Liver (tissue), 3 donors: ENCODE measurements at regions not wholly inside any gene's neighbourhood (a gene's known extent, or its start where the extent isn't known, plus 50 kb on each side); places are given as distances from the start of the nearest gene placed in this dataset.

ENCODE experiments used
- ATF3 ChIP-seq: IDR thresholded peaks from 2 replicates; pipeline ENCODE4 v1.6.1; 2016; ENCODE audit warnings: antibody characterized with exemption
- GABPA ChIP-seq, 2 donors: IDR thresholded peaks in 1 of 2; conservative IDR thresholded peaks in 1 of 2; 2 replicates each; pipeline ENCODE4 v1.6.1; 2016; ENCODE audit warnings: antibody characterized with exemption in 2 of 2, mild to moderate bottlenecking in 1 of 2, moderate library complexity in 1 of 2
- NR2F2 ChIP-seq: IDR thresholded peaks from 2 replicates; pipeline ENCODE4 v1.6.1; 2016; ENCODE audit warnings: antibody characterized with exemption
- REST ChIP-seq: IDR thresholded peaks from 2 replicates; pipeline ENCODE4 v1.6.1; 2016; ENCODE audit warnings: antibody characterized with exemption, mild to moderate bottlenecking
- RXRA ChIP-seq, 2 donors: IDR thresholded peaks; 2 replicates each; pipeline ENCODE4 v1.6.1; 2017 to 2018; ENCODE audit warnings: antibody characterized with exemption in 2 of 2, mild to moderate bottlenecking in 1 of 2
- SP1 ChIP-seq: IDR thresholded peaks from 2 replicates; pipeline ENCODE4 v1.6.1; 2018; ENCODE audit warnings: antibody characterized with exemption, mild to moderate bottlenecking
- TAF1 ChIP-seq: conservative IDR thresholded peaks from 2 replicates; pipeline ENCODE4 v1.6.1; 2016; ENCODE audit warnings: antibody characterized with exemption, mild to moderate bottlenecking
- TF ChIP-seq, protein P1 (sequence below): fragments of 150-350 bp; IDR thresholded peaks from 2 replicates; pipeline ENCODE4 v1.5.1; 2017; ENCODE audit warnings: improper control_type of control experiment, low read depth, low read length; ENCODE audit not compliant: missing input control
- TF ChIP-seq, protein P2 (sequence below): IDR thresholded peaks from 2 replicates; pipeline ENCODE4 v1.6.1; 2016; ENCODE audit warnings: antibody characterized with exemption
- TF ChIP-seq, protein P3 (sequence below): IDR thresholded peaks from 2 replicates; pipeline ENCODE4 v1.6.1; 2016; ENCODE audit warnings: antibody characterized with exemption
- donor health status: healthy.
- donor health status: healthy.

DNA sequence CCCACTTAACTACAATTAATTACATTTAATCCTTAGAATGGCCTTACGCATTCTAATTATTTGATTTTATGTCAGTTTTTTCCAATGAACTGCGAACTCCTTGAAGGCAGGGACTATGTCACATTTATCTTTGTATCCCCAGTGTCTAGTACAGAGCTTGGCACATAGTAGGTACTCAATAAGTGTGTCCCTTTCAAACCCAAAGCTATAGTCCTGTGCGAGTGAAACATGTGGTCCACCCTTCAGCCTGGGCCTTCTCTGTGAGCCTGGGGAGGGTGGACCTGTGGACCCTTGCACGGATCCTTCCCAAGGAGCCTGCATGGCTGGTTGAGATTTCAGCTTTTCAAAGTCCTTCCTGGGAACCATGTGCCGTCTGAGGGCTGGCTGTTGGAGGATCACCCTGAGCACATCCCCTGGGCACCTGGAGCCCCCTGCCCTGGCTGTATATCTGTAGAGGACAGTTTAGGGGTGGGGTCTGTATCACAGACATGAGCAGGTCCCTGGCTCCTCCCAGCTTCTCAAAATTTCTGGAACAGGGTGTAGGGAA, 103.1 kb downstream of the IER5 start:
- TF ChIP-seq, protein P1, sequence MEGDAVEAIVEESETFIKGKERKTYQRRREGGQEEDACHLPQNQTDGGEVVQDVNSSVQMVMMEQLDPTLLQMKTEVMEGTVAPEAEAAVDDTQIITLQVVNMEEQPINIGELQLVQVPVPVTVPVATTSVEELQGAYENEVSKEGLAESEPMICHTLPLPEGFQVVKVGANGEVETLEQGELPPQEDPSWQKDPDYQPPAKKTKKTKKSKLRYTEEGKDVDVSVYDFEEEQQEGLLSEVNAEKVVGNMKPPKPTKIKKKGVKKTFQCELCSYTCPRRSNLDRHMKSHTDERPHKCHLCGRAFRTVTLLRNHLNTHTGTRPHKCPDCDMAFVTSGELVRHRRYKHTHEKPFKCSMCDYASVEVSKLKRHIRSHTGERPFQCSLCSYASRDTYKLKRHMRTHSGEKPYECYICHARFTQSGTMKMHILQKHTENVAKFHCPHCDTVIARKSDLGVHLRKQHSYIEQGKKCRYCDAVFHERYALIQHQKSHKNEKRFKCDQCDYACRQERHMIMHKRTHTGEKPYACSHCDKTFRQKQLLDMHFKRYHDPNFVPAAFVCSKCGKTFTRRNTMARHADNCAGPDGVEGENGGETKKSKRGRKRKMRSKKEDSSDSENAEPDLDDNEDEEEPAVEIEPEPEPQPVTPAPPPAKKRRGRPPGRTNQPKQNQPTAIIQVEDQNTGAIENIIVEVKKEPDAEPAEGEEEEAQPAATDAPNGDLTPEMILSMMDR = no peak
- TF ChIP-seq TAF1 = no peak
- TF ChIP-seq REST = no peak
- TF ChIP-seq GABPA (IDR thresholded peaks at IDR 0.05 in 1 of 2, conservative IDR thresholded peaks at IDR 0.05 in 1 of 2) = no peak
- TF ChIP-seq, protein P2, sequence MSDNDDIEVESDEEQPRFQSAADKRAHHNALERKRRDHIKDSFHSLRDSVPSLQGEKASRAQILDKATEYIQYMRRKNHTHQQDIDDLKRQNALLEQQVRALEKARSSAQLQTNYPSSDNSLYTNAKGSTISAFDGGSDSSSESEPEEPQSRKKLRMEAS = no peak
- TF ChIP-seq NR2F2 = no peak
- TF ChIP-seq, protein P3, sequence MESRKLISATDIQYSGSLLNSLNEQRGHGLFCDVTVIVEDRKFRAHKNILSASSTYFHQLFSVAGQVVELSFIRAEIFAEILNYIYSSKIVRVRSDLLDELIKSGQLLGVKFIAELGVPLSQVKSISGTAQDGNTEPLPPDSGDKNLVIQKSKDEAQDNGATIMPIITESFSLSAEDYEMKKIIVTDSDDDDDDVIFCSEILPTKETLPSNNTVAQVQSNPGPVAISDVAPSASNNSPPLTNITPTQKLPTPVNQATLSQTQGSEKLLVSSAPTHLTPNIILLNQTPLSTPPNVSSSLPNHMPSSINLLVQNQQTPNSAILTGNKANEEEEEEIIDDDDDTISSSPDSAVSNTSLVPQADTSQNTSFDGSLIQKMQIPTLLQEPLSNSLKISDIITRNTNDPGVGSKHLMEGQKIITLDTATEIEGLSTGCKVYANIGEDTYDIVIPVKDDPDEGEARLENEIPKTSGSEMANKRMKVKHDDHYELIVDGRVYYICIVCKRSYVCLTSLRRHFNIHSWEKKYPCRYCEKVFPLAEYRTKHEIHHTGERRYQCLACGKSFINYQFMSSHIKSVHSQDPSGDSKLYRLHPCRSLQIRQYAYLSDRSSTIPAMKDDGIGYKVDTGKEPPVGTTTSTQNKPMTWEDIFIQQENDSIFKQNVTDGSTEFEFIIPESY = no peak
- TF ChIP-seq RXRA (IDR thresholded peaks at IDR 0.05) = no peak
- TF ChIP-seq ATF3 = no peak
- TF ChIP-seq SP1 = no peak
